Renal cortex interstitium (tissue), 11 donors: ENCODE measurements at regions not wholly inside any gene's neighbourhood (a gene's known extent, or its start where the extent isn't known, plus 50 kb on each side); places are given as distances from the start of the nearest gene placed in this dataset.
"Not testable (repeated sequence)": the region's sequence is repeated elsewhere in the genome, so short reads cannot be mapped to it uniquely, and the experiment has no call there.

ENCODE experiments used
- DNase-seq, 11 donors: peaks; one replicate each; pipeline ENCODE4 v3.0.0-alpha.2; 2013; ENCODE audit warnings: low read depth in 9 of 11, low spot score in 4 of 11; ENCODE audit errors: extremely low read depth in 1 of 11

- no peak for DNase-seq
Measured at GRCh38 chr4:12924253-12924652, 559.9 kb downstream of the RAB28 start.

DNA sequence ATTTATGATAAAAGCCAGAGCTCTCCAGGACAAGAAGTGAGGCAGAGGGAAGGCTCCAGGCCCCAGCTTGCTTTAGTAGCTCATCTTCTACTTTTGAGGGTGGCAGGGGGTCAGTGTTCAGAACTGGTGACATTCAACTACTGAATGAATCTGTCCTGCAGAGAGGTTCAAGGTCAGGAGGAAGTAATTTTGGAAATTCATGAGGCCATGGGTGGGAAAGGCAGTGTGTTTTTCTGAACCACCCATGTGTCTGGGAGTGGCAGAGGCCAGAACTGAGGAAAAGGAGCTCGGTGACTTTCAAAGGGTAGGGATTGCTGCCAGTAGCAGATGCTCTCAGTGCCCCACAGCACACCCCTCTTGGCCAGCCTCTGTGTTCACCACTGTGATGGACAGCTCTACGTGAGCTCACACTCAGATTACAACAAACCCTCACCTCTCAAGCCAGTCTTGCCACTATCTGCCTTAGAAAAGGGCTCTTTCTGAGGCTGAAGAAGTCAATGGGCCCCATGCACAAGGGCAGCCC lies 571.2 kb downstream of the RAB28 start:
- no peak for DNase-seq

- no peak for DNase-seq
Measured at GRCh38 chr4:12911750-12912358, 572.3 kb downstream of the RAB28 start.

DNA sequence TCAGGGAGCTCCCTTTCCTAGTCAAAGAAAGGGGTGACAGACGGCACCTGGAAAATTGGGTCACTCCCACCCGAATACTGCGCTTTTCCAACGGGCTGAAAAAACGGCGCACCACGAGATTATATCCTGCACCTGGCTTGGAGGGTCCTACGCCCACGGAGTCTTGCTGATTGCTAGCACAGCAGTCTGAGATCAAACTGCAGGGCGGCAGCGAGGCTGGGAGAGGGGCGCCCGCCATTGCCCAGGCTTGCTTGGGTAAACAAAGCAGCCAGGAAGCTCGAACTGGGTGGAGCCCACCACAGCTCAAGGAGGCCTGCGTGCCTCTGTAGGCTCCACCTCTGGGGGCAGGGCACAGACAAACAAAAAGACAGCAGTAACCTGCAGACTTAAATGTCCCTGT lies 580.5 kb downstream of the RAB28 start:
- DNase-seq = not testable (repeated sequence)

GRCh38 chr4:12902735-12903134 lies 581.4 kb downstream of the RAB28 start:
- DNase-seq = no peak

GRCh38 chr4:12897954-12898353 lies 586.2 kb downstream of the RAB28 start:
- DNase-seq = no peak

DNA sequence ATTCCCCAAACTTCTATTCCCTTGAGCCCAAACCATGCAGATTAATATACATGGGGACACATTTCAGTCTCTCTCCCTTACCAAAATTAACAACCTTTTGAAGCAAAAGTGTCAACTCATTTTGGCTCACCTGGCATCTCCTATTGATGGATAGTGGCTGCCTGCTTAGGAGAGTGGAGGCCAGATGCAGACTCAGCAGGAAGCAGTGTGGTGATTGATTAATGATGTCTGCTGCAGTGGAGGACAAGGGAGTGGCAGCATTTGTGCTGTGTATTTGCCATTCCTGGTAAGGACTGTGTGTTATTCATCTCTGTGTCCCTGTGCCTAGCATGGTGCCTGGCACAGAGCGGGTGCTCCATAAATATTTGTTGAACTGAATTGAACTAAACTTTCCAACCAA lies 590.1 kb downstream of the RAB28 start:
- no peak for DNase-seq

- no peak for DNase-seq
Measured at GRCh38 chr4:12889054-12889453, 595.1 kb downstream of the RAB28 start.

- DNase-seq = no peak
Measured at GRCh38 chr4:12884846-12885796, 599.0 kb downstream of the RAB28 start.

- DNase-seq = peak in 1 of 11 donors; percentile 0
Measured at GRCh38 chr4:12881945-12882584, 602.1 kb downstream of the RAB28 start.

- DNase-seq = no peak
Measured at GRCh38 chr4:12880844-12881243, 603.3 kb downstream of the RAB28 start.

GRCh38 chr4:12879496-12879895 lies 604.6 kb downstream of the RAB28 start:
- DNase-seq = no peak

DNA sequence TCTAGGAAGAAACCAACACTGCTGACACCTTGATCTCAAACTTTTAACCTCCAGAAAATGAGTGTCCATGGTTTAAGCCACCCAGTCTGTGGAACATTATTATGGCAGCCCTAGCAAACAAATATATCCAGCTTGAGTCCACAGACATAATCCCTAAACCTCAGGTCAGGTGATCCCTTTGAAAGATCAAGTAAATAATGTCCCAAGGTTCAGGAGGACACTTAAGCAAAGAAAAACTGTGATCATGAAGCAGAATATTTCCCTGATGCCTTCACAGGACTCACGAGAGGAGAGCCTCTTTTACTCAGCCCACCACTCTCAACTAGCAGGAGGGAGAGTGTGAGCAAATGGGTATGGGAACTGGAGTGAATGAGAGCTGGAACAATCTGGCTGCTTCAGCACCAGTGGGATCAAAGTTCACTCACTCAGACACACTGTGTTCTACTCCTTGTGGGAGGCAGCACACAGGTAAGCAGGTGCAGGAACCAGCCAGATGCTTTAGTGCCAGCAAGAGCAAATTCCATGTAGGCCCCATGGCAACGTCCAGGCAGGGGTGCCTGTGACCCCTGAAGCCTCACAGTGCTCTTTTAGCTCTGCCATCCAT lies 608.4 kb downstream of the RAB28 start:
- DNase-seq = no peak

GRCh38 chr4:12873351-12873750 lies 610.8 kb downstream of the RAB28 start:
- no peak for DNase-seq

DNA sequence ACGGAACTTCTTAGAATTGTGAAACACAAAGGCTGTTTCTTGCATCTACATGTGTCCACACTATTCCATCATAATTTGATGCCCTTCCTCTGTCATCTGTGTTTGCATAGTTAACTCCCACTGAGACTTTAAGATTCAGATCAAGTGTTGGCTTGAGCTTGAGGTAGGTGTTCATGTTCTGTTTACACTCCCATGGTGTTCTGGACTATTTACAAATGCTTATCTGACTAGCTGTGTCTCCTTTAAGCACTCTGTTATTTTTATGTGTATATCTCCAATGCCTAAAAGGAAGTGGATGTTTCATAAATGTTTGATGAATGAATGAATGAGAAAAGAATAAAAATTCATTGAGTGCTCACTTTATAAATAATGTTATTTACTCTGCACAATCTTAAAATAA lies 622.7 kb downstream of the RAB28 start:
- DNase-seq = no peak

GRCh38 chr4:12852338-12853307 lies 631.5 kb downstream of the RAB28 start:
- peak; percentile 29 to 69 (median 42) for DNase-seq

GRCh38 chr4:12846368-12846767 lies 637.8 kb downstream of the RAB28 start:
- no peak for DNase-seq

DNA sequence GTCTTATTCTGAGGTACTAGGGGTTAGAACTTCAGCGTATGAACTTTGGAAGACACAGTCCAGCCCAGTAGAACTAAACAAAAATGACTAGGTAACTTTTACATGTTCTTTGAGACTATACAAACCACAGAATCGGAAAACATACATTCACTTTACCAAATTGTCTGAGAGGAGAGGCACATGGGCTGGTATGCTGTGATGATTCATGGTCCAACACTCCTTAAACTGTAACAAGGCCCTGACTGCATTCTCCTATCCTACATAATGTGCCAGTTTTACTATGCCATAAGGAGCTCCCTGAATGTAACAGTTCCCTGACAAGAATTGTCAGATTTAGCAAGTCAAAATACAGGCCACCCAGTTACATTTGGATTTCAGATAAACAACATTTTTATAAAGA lies 640.0 kb downstream of the RAB28 start:
- DNase-seq = no peak
